ENCODE measurements at regions not wholly inside any gene's neighbourhood (a gene's known extent, or its start where the extent isn't known, plus 50 kb on each side); places are given as distances from the start of the nearest gene placed in this dataset.

- TF ChIP-seq, protein P1, sequence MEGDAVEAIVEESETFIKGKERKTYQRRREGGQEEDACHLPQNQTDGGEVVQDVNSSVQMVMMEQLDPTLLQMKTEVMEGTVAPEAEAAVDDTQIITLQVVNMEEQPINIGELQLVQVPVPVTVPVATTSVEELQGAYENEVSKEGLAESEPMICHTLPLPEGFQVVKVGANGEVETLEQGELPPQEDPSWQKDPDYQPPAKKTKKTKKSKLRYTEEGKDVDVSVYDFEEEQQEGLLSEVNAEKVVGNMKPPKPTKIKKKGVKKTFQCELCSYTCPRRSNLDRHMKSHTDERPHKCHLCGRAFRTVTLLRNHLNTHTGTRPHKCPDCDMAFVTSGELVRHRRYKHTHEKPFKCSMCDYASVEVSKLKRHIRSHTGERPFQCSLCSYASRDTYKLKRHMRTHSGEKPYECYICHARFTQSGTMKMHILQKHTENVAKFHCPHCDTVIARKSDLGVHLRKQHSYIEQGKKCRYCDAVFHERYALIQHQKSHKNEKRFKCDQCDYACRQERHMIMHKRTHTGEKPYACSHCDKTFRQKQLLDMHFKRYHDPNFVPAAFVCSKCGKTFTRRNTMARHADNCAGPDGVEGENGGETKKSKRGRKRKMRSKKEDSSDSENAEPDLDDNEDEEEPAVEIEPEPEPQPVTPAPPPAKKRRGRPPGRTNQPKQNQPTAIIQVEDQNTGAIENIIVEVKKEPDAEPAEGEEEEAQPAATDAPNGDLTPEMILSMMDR (IDR thresholded peaks at IDR 0.05), result no peak
- no peak for TF ChIP-seq POLR2A (IDR thresholded peaks at IDR 0.05)
- H3K27ac ChIP-seq, result no peak overlapping the region
- no peaks in the 10 kb centered on the region for H3K27me3 ChIP-seq
- H3K36me3 ChIP-seq, result no peaks in the 10 kb centered on the region
- no peak for DNase-seq
- H3K9me3 ChIP-seq, result no peaks in the 10 kb centered on the region
- H3K4me1 ChIP-seq, result no peaks in the 10 kb centered on the region
- H3K4me3 ChIP-seq, result no peak overlapping the region
- intact Hi-C loops (cut with DNase I; ENCODE audit: low total_unique reads), result no loop called here
Observed at GRCh38 chr16:18003033-18003432, 333.5 kb downstream of the NPIPA8 start.

DNA sequence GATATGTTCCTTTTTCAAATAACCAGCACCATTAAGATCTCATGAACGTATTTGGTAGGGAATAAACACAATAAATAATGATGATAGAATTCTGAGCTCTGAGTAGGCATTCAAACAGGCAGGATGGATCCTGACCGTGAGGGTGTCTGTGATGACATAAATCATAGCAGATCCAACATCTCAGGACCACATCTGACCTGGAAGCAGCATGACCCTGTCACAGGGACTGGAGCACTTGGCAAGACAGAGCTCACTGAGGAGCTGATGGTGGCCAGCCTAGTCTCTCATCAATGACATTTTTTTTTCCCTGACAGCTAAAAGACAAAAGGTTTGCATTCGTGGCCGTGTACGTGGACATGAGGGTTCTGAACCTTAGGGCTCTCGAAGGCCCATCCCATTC lies 337.5 kb downstream of the NPIPA8 start:
- DNase-seq, result no peak
- Histone ChIP-seq H3K4me3 (no peak overlapping the region), H3K9me3 (no peaks in the 10 kb centered on the region), H3K27me3 (no peaks in the 10 kb centered on the region), H3K36me3 (no peaks in the 10 kb centered on the region), H3K27ac (no peak overlapping the region), H3K4me1 (no peaks in the 10 kb centered on the region)
- no peak for TF ChIP-seq POLR2A (IDR thresholded peaks at IDR 0.05)
- TF ChIP-seq, protein P1 (IDR thresholded peaks at IDR 0.05), result no peak
- intact Hi-C loops (cut with DNase I; ENCODE audit: low total_unique reads), result no loop called here

- DNase-seq, result no peak
- Histone ChIP-seq H3K27ac (no peak overlapping the region), H3K9me3 (no peaks in the 10 kb centered on the region), H3K4me1 (no peaks in the 10 kb centered on the region), H3K27me3 (no peaks in the 10 kb centered on the region), H3K36me3 (no peaks in the 10 kb centered on the region), H3K4me3 (no peak overlapping the region)
- intact Hi-C loops (cut with DNase I; ENCODE audit: low total_unique reads), result no loop called here
- TF ChIP-seq POLR2A (IDR thresholded peaks at IDR 0.05), result no peak
- TF ChIP-seq, protein P1 (IDR thresholded peaks at IDR 0.05), result no peak
Observed at GRCh38 chr16:17998550-17998949, 338.0 kb downstream of the NPIPA8 start.

GRCh38 chr16:17994027-17994426 lies 342.5 kb downstream of the NPIPA8 start:
- no peak for TF ChIP-seq POLR2A (IDR thresholded peaks at IDR 0.05)
- TF ChIP-seq, protein P1 (IDR thresholded peaks at IDR 0.05), result no peak
- H3K9me3 ChIP-seq, result no peaks in the 10 kb centered on the region
- H3K36me3 ChIP-seq, result no peaks in the 10 kb centered on the region
- no peak overlapping the region for H3K4me3 ChIP-seq
- no peak overlapping the region for H3K27ac ChIP-seq
- H3K4me1 ChIP-seq, result no peaks in the 10 kb centered on the region
- DNase-seq, result no peak
- intact Hi-C loops (cut with DNase I; ENCODE audit: low total_unique reads), result no loop called here
- no peaks in the 10 kb centered on the region for H3K27me3 ChIP-seq

DNA sequence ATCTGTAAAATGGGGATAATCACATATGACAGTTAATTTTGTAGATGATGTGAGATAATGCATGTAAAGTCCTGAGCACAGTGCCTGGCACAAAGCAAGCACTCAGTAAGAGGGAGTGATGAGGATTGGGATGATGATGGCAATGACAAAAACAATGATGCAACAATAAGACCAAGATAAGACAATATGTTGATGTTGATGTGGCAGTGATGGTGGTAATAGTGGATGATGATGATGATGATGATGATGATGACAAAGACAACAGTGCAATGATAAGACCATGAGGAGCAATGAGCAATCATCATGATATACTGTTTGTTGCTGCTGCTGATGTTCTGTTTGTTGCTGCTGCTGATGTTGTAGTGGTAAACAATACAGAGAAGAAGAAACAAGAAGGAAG lies 344.1 kb downstream of the NPIPA8 start:
- no peak for DNase-seq
- Histone ChIP-seq H3K27ac (no peak overlapping the region), H3K36me3 (no peaks in the 10 kb centered on the region), H3K9me3 (no peaks in the 10 kb centered on the region), H3K4me3 (no peak overlapping the region), H3K4me1 (no peaks in the 10 kb centered on the region), H3K27me3 (no peaks in the 10 kb centered on the region)
- TF ChIP-seq POLR2A (IDR thresholded peaks at IDR 0.05), result no peak
- TF ChIP-seq, protein P1 (IDR thresholded peaks at IDR 0.05), result no peak
- intact Hi-C loops (cut with DNase I; ENCODE audit: low total_unique reads), result no loop called here
